H1 (cell line): ENCODE measurements at regions not wholly inside any gene's neighbourhood (a gene's known extent, or its start where the extent isn't known, plus 50 kb on each side); places are given as distances from the start of the nearest gene placed in this dataset.

Experiments used
- ASH2L ChIP-seq: fragments of 200-600, 300-600 bp; sonication (generic); IDR thresholded peaks from one replicate; pipeline ENCODE4 v1.7.1; 2017; ENCODE audit warnings: low read length
- SP4 ChIP-seq: IDR thresholded peaks from 2 replicates; pipeline ENCODE4 v1.6.1; 2012; ENCODE audit warnings: low read length, inconsistent platforms
- TAF7 ChIP-seq: optimal IDR thresholded peaks from 2 replicates; pipeline ENCODE3; 2011; ENCODE audit warnings: low read depth, mild to moderate bottlenecking, inconsistent platforms, low read length, moderate library complexity, borderline replicate concordance
- TEAD4 ChIP-seq: IDR thresholded peaks from 2 replicates; pipeline ENCODE4 v1.6.1; 2012; ENCODE audit warnings: low read depth, low read length, inconsistent platforms, mixed read lengths

DNA sequence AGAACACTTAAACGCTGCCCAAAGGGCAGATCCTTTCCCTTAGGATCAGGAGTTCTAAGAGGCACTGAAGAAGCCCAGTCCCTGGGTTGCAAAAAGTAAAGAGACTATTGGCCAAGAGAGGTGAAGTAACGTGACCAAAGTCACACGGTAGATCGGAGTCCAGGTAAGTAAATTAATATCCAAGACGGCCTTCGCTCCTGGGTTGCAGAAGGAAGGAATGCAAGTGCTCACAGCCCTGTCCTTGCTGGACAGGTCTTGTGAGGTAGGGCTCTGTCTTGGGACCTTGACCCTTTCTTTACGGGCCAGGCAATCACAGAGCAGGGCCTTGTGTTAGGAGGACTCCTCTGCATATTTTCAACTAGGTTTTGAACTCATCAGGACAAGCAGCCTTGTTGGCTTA, 243.7 kb upstream of the PDE10A start (continued):
- no peak for TF ChIP-seq SP4
- TF ChIP-seq TEAD4: no peak
- no peak for TF ChIP-seq TAF7
- no peak for TF ChIP-seq ASH2L
- TF ChIP-seq, all 59 proteins: peak for 0
